H1 (cell line): ENCODE measurements at regions not wholly inside any gene's neighbourhood (a gene's known extent, or its start where the extent isn't known, plus 50 kb on each side); places are given as distances from the start of the nearest gene placed in this dataset.

Source experiments
- CTCF ChIA-PET: fragments of 300-600 bp; sonication (Branson Sonifier 250); formaldehyde crosslinking; loops from one replicate; lab custom pipeline; 2021; ENCODE audit not compliant: partially characterized antibody; lab: Charles Lee
- POLR2A ChIA-PET: fragments of 300-600 bp; sonication (Branson Sonifier 250); formaldehyde crosslinking; loops from one replicate; lab custom pipeline; 2021; ENCODE audit warnings: inconsistent platforms; ENCODE audit not compliant: partially characterized antibody; lab: Charles Lee
- DNase-seq, 2 experiments: peaks; one replicate each; pipeline versions ENCODE4 v3.0.0 to v3.0.0-alpha.2; 2010 to 2022; ENCODE audit warnings: low spot score in 2 of 2, low read depth in 1 of 2, mixed read lengths in 1 of 2
- FAIRE-seq: peaks from 2 replicates; lab custom pipeline; 2011; peaks lifted over from hg19 to GRCh38; lab: Jason Lieb, UNC
- H2AFZ ChIP-seq: 2 replicates; pipeline ENCODE4 v1.8.1; 2012; ENCODE audit warnings: low read length, inconsistent platforms
- H2AK5ac ChIP-seq: 2 replicates; pipeline ENCODE4 v1.6.1; 2013; ENCODE audit warnings: low read depth, low read length
- H2BK120ac ChIP-seq: replicated peaks from 2 replicates; pipeline ENCODE3; 2013; ENCODE audit warnings: low read depth, low read length, inconsistent platforms
- H2BK12ac ChIP-seq: 2 replicates; pipeline ENCODE4 v1.6.1; 2013; ENCODE audit warnings: low read depth, low read length
- H2BK15ac ChIP-seq: 2 replicates; pipeline ENCODE4 v1.6.1; 2013; ENCODE audit warnings: low read length
- H2BK20ac ChIP-seq: 2 replicates; pipeline ENCODE4 v1.6.1; 2013; ENCODE audit warnings: low read length
- H2BK5ac ChIP-seq: 2 replicates; pipeline ENCODE4 v1.6.1; 2013; ENCODE audit warnings: low read depth, low read length
- H3K14ac ChIP-seq: 2 replicates; pipeline ENCODE4 v1.6.1; 2013; ENCODE audit warnings: inconsistent platforms; ENCODE audit not compliant: insufficient read length
- H3K18ac ChIP-seq: 2 replicates; pipeline ENCODE4 v1.6.1; 2013; ENCODE audit warnings: low read length; ENCODE audit errors: extremely low read depth
- H3K23ac ChIP-seq: 2 replicates; pipeline ENCODE4 v1.6.1; 2013; ENCODE audit warnings: inconsistent platforms; ENCODE audit not compliant: insufficient read length
- H3K23me2 ChIP-seq: 2 replicates; pipeline ENCODE4 v1.6.1; 2013; ENCODE audit warnings: low read depth, low read length
- H3K27ac ChIP-seq: 2 replicates; pipeline ENCODE4 v1.6.1; 2011; ENCODE audit warnings: low read depth, low read length, inconsistent platforms
- H3K27me3 ChIP-seq, 4 experiments: replicated peaks in 1 of 4; 1 replicate in 1 of 4; 2 replicates in 3 of 4; pipeline versions ENCODE4 v1.6.1 to v1.8.1; 2011 to 2013; ENCODE audit warnings: low read length in 3 of 4, mild to moderate bottlenecking in 3 of 4, inconsistent platforms in 2 of 4, mixed read lengths in 2 of 4, moderate library complexity in 1 of 4; ENCODE audit not compliant: control insufficient read depth in 3 of 4, insufficient read depth in 3 of 4; ENCODE audit errors: extremely low read depth in 1 of 4
- H3K36me3 ChIP-seq, 4 experiments: 2 replicates each; pipeline versions ENCODE4 v1.6.1 to v1.8.1; 2011 to 2013; ENCODE audit warnings: mild to moderate bottlenecking in 4 of 4, low read length in 3 of 4, moderate library complexity in 2 of 4, control low read depth in 1 of 4, inconsistent platforms in 1 of 4; ENCODE audit not compliant: insufficient read depth in 4 of 4, control insufficient read depth in 2 of 4
- H3K4ac ChIP-seq: replicated peaks from 2 replicates; pipeline ENCODE3; 2013; ENCODE audit warnings: low read length, low read depth, mixed read lengths, inconsistent platforms; ENCODE audit not compliant: insufficient read length
- H3K4me1 ChIP-seq, 4 experiments: replicated peaks in 1 of 4; 1 replicate in 1 of 4; 2 replicates in 3 of 4; pipeline versions ENCODE4 v1.6.1 to v1.8.1; 2011 to 2013; ENCODE audit warnings: low read length in 3 of 4, inconsistent platforms in 2 of 4, mixed read lengths in 1 of 4; ENCODE audit not compliant: insufficient read depth in 4 of 4, control insufficient read depth in 3 of 4
- H3K4me2 ChIP-seq, 2 experiments: 2 replicates each; pipeline versions ENCODE4 v1.6.1 to v1.8.1; 2011 to 2013; ENCODE audit warnings: low read depth in 2 of 2, low read length in 2 of 2, control low read depth in 1 of 2, inconsistent platforms in 1 of 2, mild to moderate bottlenecking in 1 of 2; ENCODE audit not compliant: insufficient read depth in 1 of 2
- H3K4me3 ChIP-seq, 4 experiments: fragments of 200-600, 300-600 bp in 1 of 4; sonication (generic), shearing (Covaris generic), sonication (Bioruptor Twin) in 1 of 4; 2 replicates each; pipeline versions ENCODE4 v1.5.1 to v1.8.1; 2011 to 2016; ENCODE audit warnings: low read length in 4 of 4, low read depth in 3 of 4, control low read depth in 2 of 4, inconsistent platforms in 2 of 4, mild to moderate bottlenecking in 2 of 4, mixed read lengths in 1 of 4, moderate library complexity in 1 of 4; ENCODE audit not compliant: insufficient read depth in 2 of 4; ENCODE audit errors: extremely low read depth in 1 of 4
- H3K56ac ChIP-seq: replicated peaks from 2 replicates; pipeline ENCODE3; 2013; ENCODE audit warnings: low read depth, mild to moderate bottlenecking, mixed read lengths, low read length, inconsistent platforms; ENCODE audit not compliant: insufficient read length
- H3K79me1 ChIP-seq: 2 replicates; pipeline ENCODE4 v1.6.1; 2013; ENCODE audit warnings: low read depth, low read length, control low read depth
- H3K79me2 ChIP-seq, 2 experiments: 2 replicates each; pipeline versions ENCODE4 v1.6.1 to v1.8.1; 2012 to 2013; ENCODE audit warnings: low read length in 2 of 2, mild to moderate bottlenecking in 2 of 2, inconsistent platforms in 1 of 2; ENCODE audit not compliant: insufficient read depth in 2 of 2, control insufficient read depth in 1 of 2
- H3K9ac ChIP-seq, 4 experiments: replicated peaks in 1 of 4; 1 replicate in 1 of 4; 2 replicates in 3 of 4; pipeline versions ENCODE4 v1.6.1 to v1.8.1; 2011 to 2013; ENCODE audit warnings: low read depth in 3 of 4, low read length in 3 of 4, control low read depth in 2 of 4, mild to moderate bottlenecking in 2 of 4, moderate library complexity in 2 of 4, inconsistent platforms in 1 of 4; ENCODE audit errors: extremely low read depth in 1 of 4
- H3K9me3 ChIP-seq, 2 experiments: 2 replicates each; pipeline versions ENCODE4 v1.6.1 to v1.8.1; 2012 to 2013; ENCODE audit warnings: mild to moderate bottlenecking in 2 of 2, moderate library complexity in 2 of 2, control low read depth in 1 of 2, inconsistent platforms in 1 of 2, low read depth in 1 of 2, low read length in 1 of 2, mixed read lengths in 1 of 2; ENCODE audit not compliant: insufficient read depth in 2 of 2
- H4K20me1 ChIP-seq, 2 experiments: replicated peaks in 1 of 2; 2 replicates each; pipeline versions ENCODE3 to v1.8.1; 2011 to 2013; ENCODE audit warnings: inconsistent platforms in 2 of 2, low read length in 2 of 2, mild to moderate bottlenecking in 1 of 2; ENCODE audit not compliant: insufficient read depth in 2 of 2, control insufficient read depth in 1 of 2
- H4K5ac ChIP-seq: 2 replicates; pipeline ENCODE4 v1.6.1; 2013; ENCODE audit warnings: low read length, low read depth, mixed read lengths, inconsistent platforms; ENCODE audit not compliant: insufficient read length
- H4K8ac ChIP-seq: 2 replicates; pipeline ENCODE4 v1.8.0; 2013; ENCODE audit warnings: mild to moderate bottlenecking, moderate library complexity, low read length, inconsistent platforms; ENCODE audit not compliant: insufficient read depth; ENCODE audit errors: extremely low read depth
- H4K91ac ChIP-seq: replicated peaks from 2 replicates; pipeline ENCODE3; 2013; ENCODE audit warnings: low read length, mixed read lengths, inconsistent platforms; ENCODE audit not compliant: insufficient read length
- BRCA1 ChIP-seq: IDR thresholded peaks from 2 replicates; pipeline ENCODE4 v1.6.1; 2012; ENCODE audit warnings: low read depth, low read length, improper control_type of control experiment
- CBX5 ChIP-seq: fragments of 300-800, 300-1000 bp; sonication (generic); IDR thresholded peaks from 2 replicates; pipeline ENCODE4 v1.7.1; 2016; ENCODE audit warnings: antibody characterized with exemption, low read length, low read depth
- CEBPB ChIP-seq: IDR thresholded peaks from 2 replicates; pipeline ENCODE4 v1.6.1; 2012; ENCODE audit warnings: low read depth, low read length
- CREB1 ChIP-seq: IDR thresholded peaks from 2 replicates; pipeline ENCODE4 v1.6.1; 2012; ENCODE audit warnings: inconsistent platforms
- EP300 ChIP-seq, 2 experiments: IDR thresholded peaks; 1 replicate in 1 of 2; 2 replicates in 1 of 2; pipeline ENCODE4 v1.6.1; 2011 to 2012; ENCODE audit warnings: low read depth in 2 of 2, low read length in 2 of 2, mild to moderate bottlenecking in 2 of 2, borderline replicate concordance in 1 of 2, inconsistent platforms in 1 of 2, moderate library complexity in 1 of 2
- SRF ChIP-seq: IDR thresholded peaks from 2 replicates; pipeline ENCODE4 v1.6.1; 2011; ENCODE audit warnings: mild to moderate bottlenecking, low read depth, low read length, moderate library complexity
- WGBS, 2 experiments: shearing (Covaris generic) in 1 of 2; methylation state at CpG; one replicate each; pipeline versions ENCODE4 v1.1.6 to v1.1.7; 2013 to 2015; ENCODE audit warnings: low lambda C conversion rate in 2 of 2, mixed read lengths in 2 of 2, inconsistent platforms in 1 of 2, low coverage in 1 of 2, missing lambda C conversion rate in 1 of 2; ENCODE audit not compliant: insufficient replicate concordance in 2 of 2, insufficient coverage in 1 of 2, insufficient read length in 1 of 2; ENCODE audit errors: extremely low coverage in 1 of 2, missing lambda C conversion rate in 1 of 2; 5-methylcytosine and 5-hydroxymethylcytosine counted together
- TF ChIP-seq, protein P1 (sequence below): IDR thresholded peaks from 2 replicates; pipeline ENCODE4 v1.6.1; 2011; ENCODE audit warnings: low read depth, mild to moderate bottlenecking, low read length; ENCODE audit not compliant: insufficient read depth

DNA sequence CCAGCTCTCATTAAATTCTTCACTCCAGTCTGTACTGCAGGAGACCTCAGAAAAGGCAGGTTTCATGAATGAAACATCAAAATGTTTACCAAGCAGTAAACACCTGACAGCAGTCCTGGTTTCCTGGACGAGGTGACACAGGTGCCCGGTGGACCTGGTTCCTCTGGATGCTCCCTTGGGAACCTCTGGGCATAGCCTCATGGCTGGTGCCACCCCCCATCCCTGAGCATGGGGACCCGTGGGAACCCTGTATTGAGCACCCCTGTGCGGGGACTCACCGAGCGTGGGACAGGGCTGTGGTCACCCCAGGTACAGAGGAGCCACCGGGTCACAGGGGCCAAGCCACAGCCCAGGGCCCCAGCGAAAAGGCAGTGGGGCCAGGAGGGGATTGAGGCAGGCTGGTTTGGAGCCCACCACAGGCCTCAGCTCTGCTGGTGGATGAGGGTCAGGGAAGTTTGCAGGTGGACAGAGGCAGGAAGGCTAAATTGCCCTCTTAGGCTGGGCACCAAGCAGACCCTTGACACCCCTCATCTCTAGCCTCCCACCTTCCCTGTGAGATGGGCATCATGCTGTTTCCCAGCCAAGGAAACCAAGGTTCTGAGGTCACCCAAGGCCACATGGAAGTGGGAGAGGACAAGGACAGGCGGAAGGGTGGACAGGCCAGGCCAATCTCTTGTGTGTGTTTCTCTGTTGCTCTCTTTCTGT, 158.4 kb downstream of the PTPRU start:
- FAIRE-seq = no peak
- ChIA-PET POLR2A (no interaction called here), CTCF (interaction anchor here (0.6 to 3.3 kb wide), 8 partner anchors 14 to 1289 kb away, joined by 3 to 18 read pairs (median 4); no protein-coding TSS in a partner anchor)
- H3K9ac ChIP-seq = no peak overlapping the region
- no peak overlapping the region for H2BK12ac ChIP-seq
- no peak overlapping the region for H3K4me3 ChIP-seq
- no peak overlapping the region for H2BK20ac ChIP-seq
- no peak overlapping the region for H2BK5ac ChIP-seq
- H2AFZ ChIP-seq = no peak overlapping the region
- no peak overlapping the region for H3K56ac ChIP-seq
- H3K36me3 ChIP-seq = no peaks in the 10 kb centered on the region
- H3K27me3 ChIP-seq = no peaks in the 10 kb centered on the region
- no peak overlapping the region for H4K91ac ChIP-seq
- H3K79me1 ChIP-seq = no peaks in the 10 kb centered on the region
- no peak overlapping the region for H4K5ac ChIP-seq
- 0 out of 7 replicates have a peak, but pooled peaks cover 0 to 2% (median 0%) of the 10 kb centered on the region in 4 experiments for H3K4me1 ChIP-seq
- no peak overlapping the region for H3K4ac ChIP-seq
- no peak overlapping the region for H3K14ac ChIP-seq
- H2AK5ac ChIP-seq = no peak overlapping the region; the same call in 1 of the 2 replicates
- H3K23ac ChIP-seq = no peak overlapping the region
- H3K9me3 ChIP-seq = 0 out of 4 replicates have a peak, but pooled peaks cover under 1 to 5% of the 10 kb centered on the region in 2 experiments
- no peak overlapping the region for H4K8ac ChIP-seq
- no peak overlapping the region for H3K27ac ChIP-seq
- 77% methylated on average over 9 of the region's 9 CpGs; no CpG with 5 or more reads in 1 of the 2 experiments for WGBS, 2 experiments
- no peak overlapping the region for H2BK15ac ChIP-seq
- DNase-seq = no peak
- H3K4me2 ChIP-seq = no peak overlapping the region
- H2BK120ac ChIP-seq = no peak overlapping the region
- no peaks in the 10 kb centered on the region for H4K20me1 ChIP-seq
- no peaks in the 10 kb centered on the region for H3K79me2 ChIP-seq
- H3K18ac ChIP-seq = no peak overlapping the region
- H3K23me2 ChIP-seq = no peaks in the 10 kb centered on the region
- TF ChIP-seq SRF (no peak), BRCA1 (no peak), CEBPB (no peak), CBX5 (no peak), CREB1 (no peak), EP300 (IDR thresholded peaks at IDR 0.05; ENCODE audit: borderline replicate concordance in 1 of 2, low read depth in 2 of 2, low read length in 2 of 2) (no peak)
- TF ChIP-seq, protein P1, sequence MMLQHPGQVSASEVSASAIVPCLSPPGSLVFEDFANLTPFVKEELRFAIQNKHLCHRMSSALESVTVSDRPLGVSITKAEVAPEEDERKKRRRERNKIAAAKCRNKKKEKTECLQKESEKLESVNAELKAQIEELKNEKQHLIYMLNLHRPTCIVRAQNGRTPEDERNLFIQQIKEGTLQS = no peak
